IMR-90 (cell line): ENCODE measurements at regions not wholly inside any gene's neighbourhood (a gene's known extent, or its start where the extent isn't known, plus 50 kb on each side); places are given as distances from the start of the nearest gene placed in this dataset.
A peak's percentile ranks its signal among the peaks of the same experiment; 100 is the strongest.

ENCODE experiments used
- ATAC-seq: fragments of 200-7000 bp; cut with Tn5 transposase; 2 replicates; pipeline ENCODE4 v1.9.1; 2020; ENCODE audit warnings: low read depth, mild to moderate bottlenecking, moderate library complexity
- BruUV-seq: library from RNA; stranded (reverse); fragments of 400-500 nt; replicated peaks from 2 replicates; lab custom pipeline; 2021; lab: Mats Ljungman, UMichigan
- CTCF ChIA-PET: fragments of 300-600 bp; formaldehyde crosslinking; extraction: SDS; loops from one replicate; lab custom pipeline; 2021; ENCODE audit warnings: antibody characterized with exemption; lab: Yijun Ruan, JAX
- POLR2A ChIA-PET: fragments of 300-600 bp; sonication (Branson Sonifier 250); formaldehyde crosslinking; loops from one replicate; lab custom pipeline; 2022; ENCODE audit warnings: antibody characterized with exemption; ENCODE audit not compliant: unreplicated experiment; lab: Charles Lee
- DNase-seq: peaks from one replicate; pipeline ENCODE4 v3.0.0; 2013
- H2AFZ ChIP-seq: replicated peaks from 2 replicates; pipeline ENCODE3; 2013; ENCODE audit warnings: low read length, mild to moderate bottlenecking; ENCODE audit not compliant: poor library complexity
- H2AK5ac ChIP-seq: 2 replicates; pipeline ENCODE4 v1.6.1; 2013; ENCODE audit warnings: low read depth, low read length, inconsistent platforms
- H2AK9ac ChIP-seq: replicated peaks from 2 replicates; pipeline ENCODE3; 2013; ENCODE audit warnings: mild to moderate bottlenecking, low read depth, low read length, moderate library complexity; ENCODE audit not compliant: poor library complexity
- H2BK120ac ChIP-seq: 2 replicates; pipeline ENCODE4 v1.6.1; 2013; ENCODE audit warnings: low read depth, low read length, inconsistent platforms
- H2BK15ac ChIP-seq: 3 replicates; pipeline ENCODE4 v1.6.1; 2013; ENCODE audit warnings: low read depth, low read length, inconsistent platforms
- H2BK20ac ChIP-seq: 2 replicates; pipeline ENCODE4 v1.6.1; 2013; ENCODE audit warnings: low read depth, mild to moderate bottlenecking, inconsistent platforms, low read length, moderate library complexity
- H2BK5ac ChIP-seq: 2 replicates; pipeline ENCODE4 v1.6.1; 2013; ENCODE audit warnings: mild to moderate bottlenecking, low read depth, low read length, inconsistent platforms; ENCODE audit not compliant: poor library complexity, severe bottlenecking
- H3K14ac ChIP-seq: replicated peaks from 2 replicates; pipeline ENCODE4 v1.6.1; 2013; ENCODE audit warnings: low read depth, low read length, inconsistent platforms
- H3K18ac ChIP-seq: 2 replicates; pipeline ENCODE4 v1.6.1; 2013; ENCODE audit warnings: low read depth, low read length, control low read depth
- H3K23ac ChIP-seq: 2 replicates; pipeline ENCODE4 v1.6.1; 2013; ENCODE audit warnings: low read depth, low read length, inconsistent platforms
- H3K27ac ChIP-seq: 2 replicates; pipeline ENCODE4 v1.5.1; 2013; ENCODE audit warnings: mild to moderate bottlenecking, control low read depth, low read length; ENCODE audit not compliant: insufficient read depth
- H3K27me3 ChIP-seq: 2 replicates; pipeline ENCODE4 v1.6.1; 2013; ENCODE audit warnings: low read length; ENCODE audit not compliant: control insufficient read depth, insufficient read depth
- H3K36me3 ChIP-seq: 2 replicates; pipeline ENCODE4 v1.6.1; 2013; ENCODE audit warnings: low read length, mixed read lengths; ENCODE audit not compliant: control insufficient read depth, insufficient read depth
- H3K4ac ChIP-seq: 2 replicates; pipeline ENCODE4 v1.6.1; 2013; ENCODE audit warnings: low read depth, low read length, inconsistent platforms
- H3K4me1 ChIP-seq: 2 replicates; pipeline ENCODE4 v1.6.1; 2013; ENCODE audit warnings: low read length, mixed read lengths; ENCODE audit not compliant: control insufficient read depth, insufficient read depth
- H3K4me2 ChIP-seq: 2 replicates; pipeline ENCODE4 v1.6.1; 2013; ENCODE audit warnings: low read depth, mild to moderate bottlenecking, control low read depth, low read length, moderate library complexity
- H3K4me3 ChIP-seq: 2 replicates; pipeline ENCODE4 v1.5.1; 2013; ENCODE audit warnings: low read depth, mild to moderate bottlenecking, control low read depth, low read length, moderate library complexity; ENCODE audit not compliant: insufficient read depth
- H3K56ac ChIP-seq: 2 replicates; pipeline ENCODE4 v1.6.1; 2013; ENCODE audit warnings: low read length, inconsistent platforms; ENCODE audit not compliant: insufficient read depth; ENCODE audit errors: extremely low read depth
- H3K79me1 ChIP-seq, 2 experiments: 2 replicates each; pipeline ENCODE4 v1.6.1; 2013; ENCODE audit warnings: low read length in 2 of 2, inconsistent platforms in 1 of 2, low read depth in 1 of 2
- H3K9ac ChIP-seq: 2 replicates; pipeline ENCODE4 v1.6.1; 2013; ENCODE audit warnings: low read depth, low read length, control low read depth
- H3K9me1 ChIP-seq: 2 replicates; pipeline ENCODE4 v1.6.1; 2013; ENCODE audit warnings: low read length, inconsistent platforms; ENCODE audit not compliant: insufficient read depth
- H3K9me3 ChIP-seq: 2 replicates; pipeline ENCODE4 v1.6.1; 2013; ENCODE audit warnings: low read length; ENCODE audit not compliant: control insufficient read depth, insufficient read depth
- H4K20me1 ChIP-seq: 2 replicates; pipeline ENCODE4 v1.6.1; 2013; ENCODE audit warnings: low read length, inconsistent platforms; ENCODE audit not compliant: insufficient read depth
- H4K5ac ChIP-seq: 2 replicates; pipeline ENCODE4 v1.6.1; 2013; ENCODE audit warnings: mild to moderate bottlenecking, low read depth, low read length, control low read depth
- H4K8ac ChIP-seq, 2 experiments: 2 replicates each; pipeline ENCODE4 v1.6.1; 2013; ENCODE audit warnings: low read depth in 2 of 2, low read length in 2 of 2, control low read depth in 1 of 2, inconsistent platforms in 1 of 2
- H4K91ac ChIP-seq: 2 replicates; pipeline ENCODE4 v1.6.1; 2013; ENCODE audit warnings: low read depth, low read length, inconsistent platforms; ENCODE audit not compliant: insufficient read depth
- BHLHE40 ChIP-seq: fragments of 150-350 bp; IDR thresholded peaks from 2 replicates; pipeline ENCODE4 v1.6.1; 2016; ENCODE audit warnings: mild to moderate bottlenecking, low read depth, low read length
- CEBPB ChIP-seq: IDR thresholded peaks from 2 replicates; pipeline ENCODE4 v1.6.1; 2012; ENCODE audit warnings: low read depth, low read length, improper control_type of control experiment
- CHD1 ChIP-seq: IDR thresholded peaks from 2 replicates; pipeline ENCODE4 v1.6.1; 2012; ENCODE audit warnings: low read depth, low read length, improper control_type of control experiment
- ELK1 ChIP-seq: fragments of 150-350 bp; IDR thresholded peaks from 2 replicates; pipeline ENCODE4 v1.6.1; 2016; ENCODE audit warnings: low read depth, mild to moderate bottlenecking, low read length, moderate library complexity, borderline replicate concordance
- FOS ChIP-seq: fragments of 150-350 bp; IDR thresholded peaks from 2 replicates; pipeline ENCODE4 v1.6.1; 2016; ENCODE audit warnings: low read depth, low read length
- MAFK ChIP-seq: IDR thresholded peaks from 2 replicates; pipeline ENCODE4 v1.6.1; 2012; ENCODE audit warnings: low read depth, low read length, improper control_type of control experiment
- MAZ ChIP-seq: IDR thresholded peaks from 2 replicates; pipeline ENCODE4 v1.6.1; 2012; ENCODE audit warnings: low read depth, mild to moderate bottlenecking, low read length, improper control_type of control experiment, moderate library complexity, borderline replicate concordance
- MXI1 ChIP-seq: IDR thresholded peaks from 2 replicates; pipeline ENCODE4 v1.6.1; 2012; ENCODE audit warnings: low read depth, mild to moderate bottlenecking, low read length, moderate library complexity, borderline replicate concordance
- NFE2L2 ChIP-seq: fragments of 150-350 bp; IDR thresholded peaks from 2 replicates; pipeline ENCODE4 v1.6.1; 2016; ENCODE audit warnings: low read depth, mild to moderate bottlenecking, low read length
- POLR2A ChIP-seq: IDR thresholded peaks from 2 replicates; pipeline ENCODE4 v1.6.1; 2012; ENCODE audit warnings: mild to moderate bottlenecking, low read depth, low read length
- RAD21 ChIP-seq: IDR thresholded peaks from 2 replicates; pipeline ENCODE4 v1.6.1; 2012; ENCODE audit warnings: low read length, improper control_type of control experiment
- RCOR1 ChIP-seq: IDR thresholded peaks from 2 replicates; pipeline ENCODE4 v1.6.1; 2012; ENCODE audit warnings: mild to moderate bottlenecking, low read length, improper control_type of control experiment; ENCODE audit not compliant: insufficient replicate concordance
- SMC3 ChIP-seq: fragments of 150-350 bp; IDR thresholded peaks from 2 replicates; pipeline ENCODE4 v1.6.1; 2016; ENCODE audit warnings: low read depth, mild to moderate bottlenecking, antibody characterized with exemption, low read length, moderate library complexity
- USF2 ChIP-seq: fragments of 150-350 bp; IDR thresholded peaks from 2 replicates; pipeline ENCODE4 v1.6.1; 2017; ENCODE audit warnings: mild to moderate bottlenecking, antibody characterized with exemption, low read length, low read depth
- WGBS, 2 experiments: methylation state at CpG; one replicate each; pipeline versions ENCODE4 v1.1.5 to v1.1.7; 2013; ENCODE audit warnings: missing lambda C conversion rate in 2 of 2; ENCODE audit not compliant: insufficient read length in 1 of 2; ENCODE audit errors: extremely low coverage in 2 of 2; 5-methylcytosine and 5-hydroxymethylcytosine counted together
- dilution Hi-C: fragments of 300-500 bp; cut with HindIII; formaldehyde crosslinking; loops from one replicate; pipeline ENCODE4 v1.14.3; 2018; ENCODE audit warnings: low sequenced_read_pairs; ENCODE audit not compliant: unreplicated experiment
- in situ Hi-C: fragments of 300-500 bp; cut with MboI; formaldehyde crosslinking; loops from 3 replicates; pipeline ENCODE4 v1.14.3; 2019; ENCODE audit warnings: low sequenced_read_pairs, inconsistent platforms, mixed read lengths
- intact Hi-C: fragments of 100-400 bp; cut with micrococcal nuclease; formaldehyde crosslinking; loops from 2 replicates; pipeline ENCODE4 v1.10.0; 2022

DNA sequence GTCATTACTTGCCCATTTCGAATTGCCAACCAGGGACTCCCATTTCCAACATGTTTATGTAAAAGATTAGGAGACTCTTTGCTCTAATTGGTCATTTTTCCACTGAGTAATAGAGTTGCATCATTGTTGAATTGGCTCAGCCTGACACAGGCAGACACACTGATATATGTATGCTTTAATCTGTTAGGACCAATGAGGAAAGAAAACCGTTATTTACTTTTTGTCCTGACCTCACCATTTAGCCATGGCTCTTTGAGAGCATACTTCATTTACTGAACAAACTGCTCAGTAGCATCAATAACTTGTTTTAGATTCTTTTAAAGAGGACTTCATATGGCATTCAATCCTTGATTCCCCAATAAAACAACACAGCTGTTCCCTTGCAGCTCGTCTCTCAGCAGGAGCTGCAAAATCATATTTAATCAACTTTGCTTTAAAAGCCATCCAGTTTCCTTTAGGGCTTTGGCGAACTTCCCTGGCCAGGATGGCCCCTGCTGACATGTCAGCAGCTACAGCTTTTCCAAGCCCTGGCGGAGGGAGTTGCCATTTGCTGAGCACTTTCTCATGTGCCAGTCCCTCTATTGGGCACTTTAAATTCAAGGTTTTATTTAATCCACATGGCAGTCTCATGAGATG is 251.5 kb upstream of the TNC start:
- H3K23ac ChIP-seq: 0 out of 2 replicates have a peak overlapping the region, but pooled peaks have one; percentile 8
- peak overlapping the region; percentile 62 for H3K56ac ChIP-seq
- H3K4me2 ChIP-seq: peak overlapping the region; percentile 14; the same call in 1 of the 2 replicates
- TF ChIP-seq RAD21 (no peak), POLR2A (no peak), MAZ (no peak), FOS (peak; percentile 36; the same call in 1 of the 2 replicates), RCOR1 (no peak), SMC3 (no peak), MXI1 (no peak), MAFK (no peak), CEBPB (peak; percentile 97), CHD1 (no peak), ELK1 (no peak), USF2 (no peak), BHLHE40 (0 out of 2 replicates have a peak, but pooled peaks have one; percentile 7), NFE2L2 (no peak)
- H3K9me3 ChIP-seq: no peaks in the 10 kb centered on the region; the same call in 1 of the 2 replicates
- H3K27ac ChIP-seq: peak overlapping the region; percentile 97
- H2AFZ ChIP-seq: no peak overlapping the region
- no peaks in the 10 kb centered on the region for H3K36me3 ChIP-seq
- 0 out of 2 replicates have a peak overlapping the region, but pooled peaks have one; percentile 0 for H3K9ac ChIP-seq
- peak overlapping the region; percentile 91 for H3K18ac ChIP-seq
- WGBS, 2 experiments: 0% methylated on average over 1 of the region's 5 CpGs; no CpG with 5 or more reads in 1 of the 2 experiments
- ChIA-PET POLR2A (no interaction called here), CTCF (no interaction called here)
- peak overlapping the region; percentile 50 to 63; a peak in 3 of 4 replicates for H4K8ac ChIP-seq
- H2BK15ac ChIP-seq: peak overlapping the region; percentile 91; the same call in 2 of the 3 replicates
- no peak overlapping the region for H3K4me3 ChIP-seq
- no peaks in the 10 kb centered on the region for H3K27me3 ChIP-seq
- peak overlapping the region; percentile 81 for H2BK5ac ChIP-seq
- peak overlapping the region; percentile 88 for H2BK120ac ChIP-seq
- ATAC-seq: peak; percentile 66
- H3K4ac ChIP-seq: peak overlapping the region; percentile 71
- in situ Hi-C loops: no loop called here
- BruUV-seq: no TSS peak
- H2BK20ac ChIP-seq: peak overlapping the region; percentile 85
- 0 out of 2 replicates have a peak overlapping the region, but pooled peaks have one; percentile 29 for H3K14ac ChIP-seq
- intact Hi-C loops: loop anchor here (5.0 kb wide), 2 partner anchors 107 to 252 kb away; partner anchors contain the start of gene TNC
- no peak overlapping the region for H2AK5ac ChIP-seq
- H2AK9ac ChIP-seq: no peak overlapping the region
- DNase-seq: peak; percentile 91
- no peaks in the 10 kb centered on the region for H4K20me1 ChIP-seq
- H4K5ac ChIP-seq: peak overlapping the region; percentile 58; the same call in 1 of the 2 replicates
- no peaks in the 10 kb centered on the region for H3K79me1 ChIP-seq
- peaks cover 18% of the 10 kb centered on the region for H3K4me1 ChIP-seq
- dilution Hi-C loops: no loop called here
- 0 out of 2 replicates have a peak, but pooled peaks cover 3% of the 10 kb centered on the region for H3K9me1 ChIP-seq
- peak overlapping the region; percentile 85 for H4K91ac ChIP-seq
